ENCODE measurements at regions not wholly inside any gene's neighbourhood (a gene's known extent, or its start where the extent isn't known, plus 50 kb on each side); places are given as distances from the start of the nearest gene placed in this dataset.

GRCh38 chr18:27483276-27483675 lies 298.2 kb upstream of the CHST9 start:
- H3K36me3 Mint-ChIP-seq = no peaks in the 10 kb centered on the region
- no peak for DNase-seq
- no peaks in the 10 kb centered on the region for H3K9me3 Mint-ChIP-seq
- no peaks in the 10 kb centered on the region for H3K4me1 Mint-ChIP-seq
- no peak overlapping the region for H3K4me3 Mint-ChIP-seq
- no peak overlapping the region for H3K27ac Mint-ChIP-seq
- CTCF ChIA-PET = no interaction called here
- H3K27me3 Mint-ChIP-seq = no peaks in the 10 kb centered on the region

- no peak overlapping the region for H3K27ac Mint-ChIP-seq
- no peaks in the 10 kb centered on the region for H3K4me1 Mint-ChIP-seq
- H3K36me3 Mint-ChIP-seq = no peaks in the 10 kb centered on the region
- H3K9me3 Mint-ChIP-seq = peaks cover 7% of the 10 kb centered on the region
- CTCF ChIA-PET = no interaction called here
- H3K27me3 Mint-ChIP-seq = no peaks in the 10 kb centered on the region
- DNase-seq = no peak
- no peak overlapping the region for H3K4me3 Mint-ChIP-seq
Measured at GRCh38 chr18:27478459-27478858, 293.4 kb upstream of the CHST9 start.

- CTCF ChIA-PET = no interaction called here
- no peaks in the 10 kb centered on the region for H3K27me3 Mint-ChIP-seq
- H3K4me3 Mint-ChIP-seq = no peak overlapping the region
- no peaks in the 10 kb centered on the region for H3K4me1 Mint-ChIP-seq
- no peak overlapping the region for H3K27ac Mint-ChIP-seq
- peaks cover 7% of the 10 kb centered on the region for H3K9me3 Mint-ChIP-seq
- no peak for DNase-seq
- no peaks in the 10 kb centered on the region for H3K36me3 Mint-ChIP-seq
Measured at GRCh38 chr18:27473318-27473717, 288.2 kb upstream of the CHST9 start.

GRCh38 chr18:27467073-27467472 lies 282.0 kb upstream of the CHST9 start:
- no peak overlapping the region for H3K27ac Mint-ChIP-seq
- no peaks in the 10 kb centered on the region for H3K9me3 Mint-ChIP-seq
- H3K4me3 Mint-ChIP-seq = no peak overlapping the region
- DNase-seq = no peak
- no peaks in the 10 kb centered on the region for H3K4me1 Mint-ChIP-seq
- no peaks in the 10 kb centered on the region for H3K36me3 Mint-ChIP-seq
- no peaks in the 10 kb centered on the region for H3K27me3 Mint-ChIP-seq
- CTCF ChIA-PET = no interaction called here

- no peaks in the 10 kb centered on the region for H3K27me3 Mint-ChIP-seq
- peaks cover 2% of the 10 kb centered on the region for H3K9me3 Mint-ChIP-seq
- no peaks in the 10 kb centered on the region for H3K4me1 Mint-ChIP-seq
- H3K36me3 Mint-ChIP-seq = no peaks in the 10 kb centered on the region
- CTCF ChIA-PET = no interaction called here
- no peak overlapping the region for H3K27ac Mint-ChIP-seq
- DNase-seq = no peak
- no peak overlapping the region for H3K4me3 Mint-ChIP-seq
Measured at GRCh38 chr18:27461957-27462356, 276.8 kb upstream of the CHST9 start.

GRCh38 chr18:27449104-27449503 lies 264.0 kb upstream of the CHST9 start:
- Mint-ChIP-seq H3K4me3 (no peak overlapping the region), H3K4me1 (no peaks in the 10 kb centered on the region), H3K36me3 (no peaks in the 10 kb centered on the region), H3K27me3 (no peaks in the 10 kb centered on the region), H3K9me3 (peaks cover 4% of the 10 kb centered on the region), H3K27ac (no peak overlapping the region)
- CTCF ChIA-PET = no interaction called here
- DNase-seq = no peak

GRCh38 chr18:27447930-27448329 lies 262.8 kb upstream of the CHST9 start:
- Mint-ChIP-seq H3K9me3 (no peaks in the 10 kb centered on the region), H3K36me3 (no peaks in the 10 kb centered on the region), H3K4me3 (no peak overlapping the region), H3K4me1 (no peaks in the 10 kb centered on the region), H3K27ac (no peak overlapping the region), H3K27me3 (no peaks in the 10 kb centered on the region)
- CTCF ChIA-PET = no interaction called here
- DNase-seq = no peak

- no peak overlapping the region for H3K27ac Mint-ChIP-seq
- no peaks in the 10 kb centered on the region for H3K36me3 Mint-ChIP-seq
- CTCF ChIA-PET = no interaction called here
- peaks cover 2% of the 10 kb centered on the region for H3K9me3 Mint-ChIP-seq
- H3K4me1 Mint-ChIP-seq = no peaks in the 10 kb centered on the region
- H3K27me3 Mint-ChIP-seq = no peaks in the 10 kb centered on the region
- no peak overlapping the region for H3K4me3 Mint-ChIP-seq
- DNase-seq = no peak
Measured at GRCh38 chr18:27447451-27447881, 262.4 kb upstream of the CHST9 start.

GRCh38 chr18:27430595-27430994 lies 245.5 kb upstream of the CHST9 start:
- H3K27me3 Mint-ChIP-seq = no peaks in the 10 kb centered on the region
- CTCF ChIA-PET = no interaction called here
- DNase-seq = no peak
- no peaks in the 10 kb centered on the region for H3K4me1 Mint-ChIP-seq
- H3K27ac Mint-ChIP-seq = no peak overlapping the region
- H3K9me3 Mint-ChIP-seq = peaks cover 15% of the 10 kb centered on the region
- no peaks in the 10 kb centered on the region for H3K36me3 Mint-ChIP-seq
- no peak overlapping the region for H3K4me3 Mint-ChIP-seq

GRCh38 chr18:27428716-27429475 lies 243.8 kb upstream of the CHST9 start:
- no peak for DNase-seq
- Mint-ChIP-seq H3K9me3 (peaks cover 9% of the 10 kb centered on the region), H3K27ac (no peak overlapping the region), H3K4me3 (no peak overlapping the region), H3K36me3 (no peaks in the 10 kb centered on the region), H3K27me3 (no peaks in the 10 kb centered on the region), H3K4me1 (no peaks in the 10 kb centered on the region)
- CTCF ChIA-PET = no interaction called here

- Mint-ChIP-seq H3K9me3 (peaks cover 9% of the 10 kb centered on the region), H3K4me3 (no peak overlapping the region), H3K36me3 (no peaks in the 10 kb centered on the region), H3K4me1 (no peaks in the 10 kb centered on the region), H3K27me3 (no peaks in the 10 kb centered on the region), H3K27ac (no peak overlapping the region)
- CTCF ChIA-PET = no interaction called here
- DNase-seq = no peak
Measured at GRCh38 chr18:27428120-27428519, 243.0 kb upstream of the CHST9 start.

- no peaks in the 10 kb centered on the region for H3K36me3 Mint-ChIP-seq
- DNase-seq = no peak
- no peaks in the 10 kb centered on the region for H3K4me1 Mint-ChIP-seq
- CTCF ChIA-PET = no interaction called here
- no peak overlapping the region for H3K4me3 Mint-ChIP-seq
- H3K9me3 Mint-ChIP-seq = peaks cover 4% of the 10 kb centered on the region
- H3K27me3 Mint-ChIP-seq = no peaks in the 10 kb centered on the region
- H3K27ac Mint-ChIP-seq = no peak overlapping the region
Measured at GRCh38 chr18:27423581-27423980, 238.5 kb upstream of the CHST9 start.

- Mint-ChIP-seq H3K36me3 (no peaks in the 10 kb centered on the region), H3K4me1 (no peaks in the 10 kb centered on the region), H3K27ac (no peak overlapping the region), H3K9me3 (peaks cover 2% of the 10 kb centered on the region), H3K4me3 (no peak overlapping the region), H3K27me3 (no peaks in the 10 kb centered on the region)
- DNase-seq = no peak
- CTCF ChIA-PET = no interaction called here
Measured at GRCh38 chr18:27419646-27420045, 234.5 kb upstream of the CHST9 start.

GRCh38 chr18:27415495-27415894 lies 230.4 kb upstream of the CHST9 start:
- H3K27ac Mint-ChIP-seq = no peak overlapping the region
- no peaks in the 10 kb centered on the region for H3K36me3 Mint-ChIP-seq
- H3K9me3 Mint-ChIP-seq = peaks cover 3% of the 10 kb centered on the region
- CTCF ChIA-PET = no interaction called here
- H3K27me3 Mint-ChIP-seq = no peaks in the 10 kb centered on the region
- no peak for DNase-seq
- H3K4me3 Mint-ChIP-seq = no peak overlapping the region
- no peaks in the 10 kb centered on the region for H3K4me1 Mint-ChIP-seq

GRCh38 chr18:27414682-27415081 lies 229.6 kb upstream of the CHST9 start:
- H3K4me3 Mint-ChIP-seq = no peak overlapping the region

More at GRCh38 chr18:27414682-27415081, 229.6 kb upstream of the CHST9 start:
- CTCF ChIA-PET = no interaction called here
- Mint-ChIP-seq H3K27me3 (no peaks in the 10 kb centered on the region), H3K36me3 (no peaks in the 10 kb centered on the region), H3K27ac (no peak overlapping the region), H3K4me1 (no peaks in the 10 kb centered on the region), H3K9me3 (peaks cover 2% of the 10 kb centered on the region)
- DNase-seq = no peak
